Fibroblast of lung (primary cell): ENCODE measurements at regions not wholly inside any gene's neighbourhood (a gene's known extent, or its start where the extent isn't known, plus 50 kb on each side); places are given as distances from the start of the nearest gene placed in this dataset.

Experiments
- DNase-seq, 2 donors: peaks; one replicate each; pipeline versions ENCODE4 v3.0.0 to v3.0.0-alpha.2; 2010; ENCODE audit warnings: low read depth in 2 of 2
- H2AFZ ChIP-seq: 2 replicates; pipeline ENCODE4 v1.5.1; 2012; ENCODE audit warnings: low read length, control low read depth, inconsistent platforms
- H3K27ac ChIP-seq: 2 replicates; pipeline ENCODE4 v1.5.1; 2011; ENCODE audit warnings: low read length, control low read depth; ENCODE audit not compliant: insufficient read depth
- H3K27me3 ChIP-seq: 2 replicates; pipeline ENCODE4 v1.5.1; 2011; ENCODE audit warnings: mild to moderate bottlenecking, low read length; ENCODE audit not compliant: control insufficient read depth, insufficient read depth
- H3K36me3 ChIP-seq: 2 replicates; pipeline ENCODE4 v1.5.1; 2011; ENCODE audit warnings: low read length; ENCODE audit not compliant: control insufficient read depth, insufficient read depth
- H3K4me1 ChIP-seq: 2 replicates; pipeline ENCODE4 v1.5.1; 2011; ENCODE audit warnings: low read length; ENCODE audit not compliant: control insufficient read depth, insufficient read depth; ENCODE audit errors: extremely low read depth
- H3K4me2 ChIP-seq: 2 replicates; pipeline ENCODE4 v1.5.1; 2011; ENCODE audit warnings: low read length, control low read depth; ENCODE audit not compliant: insufficient read depth; ENCODE audit errors: extremely low read depth
- H3K4me3 ChIP-seq, 4 experiments: fragments of 200-600 bp in 1 of 4; sonication (generic) in 1 of 4; replicated peaks in 1 of 4; 2 replicates each; pipeline ENCODE4 v1.5.1; 2011 to 2016; ENCODE audit warnings: low read length in 4 of 4, low read depth in 3 of 4, mild to moderate bottlenecking in 3 of 4, control low read depth in 2 of 4, inconsistent platforms in 1 of 4, mixed read lengths in 1 of 4; ENCODE audit not compliant: insufficient read depth in 1 of 4; ENCODE audit errors: control extremely low read depth in 1 of 4
- H3K79me2 ChIP-seq: 2 replicates; pipeline ENCODE4 v1.5.1; 2012; ENCODE audit warnings: mild to moderate bottlenecking, low read length, inconsistent platforms; ENCODE audit not compliant: control insufficient read depth, insufficient read depth
- H3K9ac ChIP-seq: 2 replicates; pipeline ENCODE4 v1.5.1; 2011; ENCODE audit warnings: mild to moderate bottlenecking, low read length, control low read depth; ENCODE audit not compliant: insufficient read depth
- H3K9me3 ChIP-seq: 2 replicates; pipeline ENCODE4 v1.5.1; 2012; ENCODE audit warnings: low read depth, low read length; ENCODE audit not compliant: control insufficient read depth, insufficient read depth
- H4K20me1 ChIP-seq: 2 replicates; pipeline ENCODE4 v1.5.1; 2011; ENCODE audit warnings: low read length; ENCODE audit not compliant: control insufficient read depth, insufficient read depth; ENCODE audit errors: extremely low read depth
- EZH2 ChIP-seq: IDR thresholded peaks from 2 replicates; pipeline ENCODE4 v1.5.1; 2012; ENCODE audit warnings: low read length, control low read depth, mild to moderate bottlenecking; ENCODE audit errors: missing control alignments
- TF ChIP-seq, protein P1 (sequence below), 2 donors: IDR thresholded peaks in 1 of 2; conservative IDR thresholded peaks in 1 of 2; 1 replicate in 1 of 2; 2 replicates in 1 of 2; pipeline ENCODE4 v1.5.1; 2011 to 2012; ENCODE audit warnings: low read length in 2 of 2, control low read depth in 1 of 2, inconsistent platforms in 1 of 2, low read depth in 1 of 2, mild to moderate bottlenecking in 1 of 2

DNA sequence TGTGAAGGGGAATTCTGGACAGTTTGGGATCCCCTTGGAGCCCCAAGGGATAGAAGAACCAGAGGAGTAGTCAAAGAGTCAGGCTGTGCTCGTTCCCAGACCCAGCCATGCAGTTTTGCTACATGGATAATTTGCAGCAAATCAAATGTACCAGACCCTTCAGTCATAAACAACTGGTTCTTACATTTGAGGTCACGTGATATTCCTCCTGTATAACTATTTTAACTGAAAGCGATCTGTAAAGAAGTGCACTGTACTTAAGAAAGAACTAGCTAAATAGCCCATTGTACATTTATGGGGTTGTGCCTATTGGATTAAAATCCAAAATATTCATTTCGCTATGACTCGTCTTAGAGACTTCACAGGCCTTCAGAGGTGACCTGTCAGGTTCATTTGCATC lies 550.2 kb upstream of the TENM3 start:
- Histone ChIP-seq H3K4me3 (no peak overlapping the region), H3K9ac (no peak overlapping the region), H2AFZ (no peak overlapping the region), H3K27me3 (no peaks in the 10 kb centered on the region), H3K79me2 (no peaks in the 10 kb centered on the region), H3K4me1 (no peaks in the 10 kb centered on the region), H3K27ac (no peak overlapping the region), H3K36me3 (no peaks in the 10 kb centered on the region), H3K4me2 (no peak overlapping the region), H3K9me3 (no peaks in the 10 kb centered on the region), H4K20me1 (no peaks in the 10 kb centered on the region)
- no peak for TF ChIP-seq EZH2
- TF ChIP-seq, protein P1, sequence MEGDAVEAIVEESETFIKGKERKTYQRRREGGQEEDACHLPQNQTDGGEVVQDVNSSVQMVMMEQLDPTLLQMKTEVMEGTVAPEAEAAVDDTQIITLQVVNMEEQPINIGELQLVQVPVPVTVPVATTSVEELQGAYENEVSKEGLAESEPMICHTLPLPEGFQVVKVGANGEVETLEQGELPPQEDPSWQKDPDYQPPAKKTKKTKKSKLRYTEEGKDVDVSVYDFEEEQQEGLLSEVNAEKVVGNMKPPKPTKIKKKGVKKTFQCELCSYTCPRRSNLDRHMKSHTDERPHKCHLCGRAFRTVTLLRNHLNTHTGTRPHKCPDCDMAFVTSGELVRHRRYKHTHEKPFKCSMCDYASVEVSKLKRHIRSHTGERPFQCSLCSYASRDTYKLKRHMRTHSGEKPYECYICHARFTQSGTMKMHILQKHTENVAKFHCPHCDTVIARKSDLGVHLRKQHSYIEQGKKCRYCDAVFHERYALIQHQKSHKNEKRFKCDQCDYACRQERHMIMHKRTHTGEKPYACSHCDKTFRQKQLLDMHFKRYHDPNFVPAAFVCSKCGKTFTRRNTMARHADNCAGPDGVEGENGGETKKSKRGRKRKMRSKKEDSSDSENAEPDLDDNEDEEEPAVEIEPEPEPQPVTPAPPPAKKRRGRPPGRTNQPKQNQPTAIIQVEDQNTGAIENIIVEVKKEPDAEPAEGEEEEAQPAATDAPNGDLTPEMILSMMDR (conservative IDR thresholded peaks at IDR 0.05 in 1 of 2, IDR thresholded peaks at IDR 0.05 in 1 of 2; ENCODE audit: low read depth in 1 of 2, low read length in 2 of 2) = no peak
- DNase-seq = no peak

DNA sequence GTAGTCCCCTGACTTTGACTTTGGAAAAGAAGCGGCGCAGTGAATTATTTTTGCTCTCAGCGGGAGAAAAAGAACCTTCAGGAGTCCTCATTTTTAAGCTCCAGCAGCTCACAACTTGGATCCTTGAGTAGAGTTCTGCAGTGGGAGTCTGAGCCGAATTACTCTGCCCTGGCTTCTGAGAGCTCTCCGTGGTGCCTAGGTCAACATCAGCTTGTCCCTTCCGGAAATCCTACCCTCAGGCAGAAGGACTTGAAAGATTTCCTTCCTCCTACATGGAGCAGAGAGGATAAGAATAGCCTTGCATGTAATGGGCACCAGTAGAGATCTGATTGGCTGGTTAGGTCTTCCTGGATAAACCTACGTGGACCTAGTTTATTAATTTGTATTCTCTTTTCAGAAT lies 549.7 kb upstream of the TENM3 start:
- no peaks in the 10 kb centered on the region for H3K9me3 ChIP-seq
- H3K4me3 ChIP-seq = no peak overlapping the region
- H3K79me2 ChIP-seq = no peaks in the 10 kb centered on the region
- H3K4me1 ChIP-seq = no peaks in the 10 kb centered on the region
- DNase-seq = no peak
- no peaks in the 10 kb centered on the region for H3K27me3 ChIP-seq
- H3K27ac ChIP-seq = no peak overlapping the region
- H3K4me2 ChIP-seq = no peak overlapping the region
- H3K9ac ChIP-seq = no peak overlapping the region
- no peaks in the 10 kb centered on the region for H3K36me3 ChIP-seq
- no peaks in the 10 kb centered on the region for H4K20me1 ChIP-seq
- H2AFZ ChIP-seq = no peak overlapping the region
- TF ChIP-seq, protein P1 (conservative IDR thresholded peaks at IDR 0.05 in 1 of 2, IDR thresholded peaks at IDR 0.05 in 1 of 2; ENCODE audit: low read depth in 1 of 2, low read length in 2 of 2) = no peak
- no peak for TF ChIP-seq EZH2

DNA sequence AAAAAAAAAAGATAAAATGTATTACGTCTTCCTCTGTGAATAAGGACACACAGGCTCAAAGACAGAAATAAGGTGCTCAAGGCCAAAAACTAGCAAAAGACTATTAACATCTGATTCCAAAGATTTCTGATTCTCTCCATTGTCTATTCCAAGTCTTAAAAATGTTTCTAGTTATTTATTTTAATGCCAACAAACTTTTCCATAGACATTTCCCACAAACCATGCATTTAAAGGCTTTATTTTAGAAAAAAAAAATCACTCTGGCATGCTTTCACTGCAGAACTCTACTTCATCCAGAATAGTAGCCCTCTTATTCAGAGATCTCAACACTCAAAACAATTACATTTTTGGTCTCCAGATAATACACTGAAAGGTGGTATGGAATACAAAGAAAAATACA lies 545.0 kb upstream of the TENM3 start:
- H3K27me3 ChIP-seq = no peaks in the 10 kb centered on the region

More for the DNA sequence above, 545.0 kb upstream of the TENM3 start:
- H3K4me1 ChIP-seq = no peaks in the 10 kb centered on the region
- no peak overlapping the region for H3K27ac ChIP-seq
- H3K36me3 ChIP-seq = no peaks in the 10 kb centered on the region
- H4K20me1 ChIP-seq = no peaks in the 10 kb centered on the region
- H3K9me3 ChIP-seq = no peaks in the 10 kb centered on the region
- no peak overlapping the region for H3K9ac ChIP-seq
- DNase-seq = no peak
- no peak for TF ChIP-seq EZH2
- TF ChIP-seq, protein P1 (conservative IDR thresholded peaks at IDR 0.05 in 1 of 2, IDR thresholded peaks at IDR 0.05 in 1 of 2; ENCODE audit: low read depth in 1 of 2, low read length in 2 of 2) = no peak
- H2AFZ ChIP-seq = no peak overlapping the region
- no peak overlapping the region for H3K4me2 ChIP-seq
- H3K4me3 ChIP-seq = no peak overlapping the region
- no peaks in the 10 kb centered on the region for H3K79me2 ChIP-seq
